Liver (tissue), 8 donors: ENCODE measurements at regions not wholly inside any gene's neighbourhood (a gene's known extent, or its start where the extent isn't known, plus 50 kb on each side); places are given as distances from the start of the nearest gene placed in this dataset.

Experiments used
- DNase-seq: peaks from one replicate; pipeline ENCODE4 v3.0.0-alpha.2; 2017; ENCODE audit warnings: low spot score
- H3K27ac ChIP-seq, 2 donors: one replicate each; pipeline ENCODE4 v1.7.0; 2013; ENCODE audit warnings: inconsistent platforms in 2 of 2, low read length in 2 of 2, control low read depth in 1 of 2, low read depth in 1 of 2, mild to moderate bottlenecking in 1 of 2
- H3K27me3 ChIP-seq, 4 donors: one replicate each; pipeline versions ENCODE4 v1.6.1 to v1.7.0; 2013; ENCODE audit warnings: low read length in 3 of 4, inconsistent platforms in 1 of 4, mild to moderate bottlenecking in 1 of 4, moderate library complexity in 1 of 4; ENCODE audit not compliant: control insufficient read depth in 4 of 4, insufficient read depth in 4 of 4
- H3K36me3 ChIP-seq, 4 donors: one replicate each; pipeline versions ENCODE4 v1.6.1 to v1.7.0; 2013; ENCODE audit warnings: low read length in 3 of 4, mild to moderate bottlenecking in 3 of 4, low read depth in 1 of 4, moderate library complexity in 1 of 4; ENCODE audit not compliant: control insufficient read depth in 4 of 4, insufficient read depth in 3 of 4
- H3K4me1 ChIP-seq, 4 donors: one replicate each; pipeline versions ENCODE4 v1.6.1 to v1.7.0; 2013; ENCODE audit warnings: low read length in 3 of 4, mild to moderate bottlenecking in 3 of 4, moderate library complexity in 1 of 4; ENCODE audit not compliant: control insufficient read depth in 4 of 4, insufficient read depth in 4 of 4
- H3K4me3 ChIP-seq, 3 donors: one replicate each; pipeline versions ENCODE4 v1.6.1 to v1.7.0; 2013; ENCODE audit warnings: low read length in 3 of 3, control low read depth in 1 of 3, low read depth in 1 of 3, mild to moderate bottlenecking in 1 of 3
- H3K9ac ChIP-seq, 2 donors: one replicate each; pipeline ENCODE4 v1.7.0; 2013; ENCODE audit warnings: low read length in 2 of 2, mild to moderate bottlenecking in 2 of 2, moderate library complexity in 2 of 2, control low read depth in 1 of 2, low read depth in 1 of 2
- H3K9me3 ChIP-seq, 4 donors: one replicate each; pipeline versions ENCODE4 v1.6.1 to v1.7.0; 2013; ENCODE audit warnings: low read length in 3 of 4; ENCODE audit not compliant: control insufficient read depth in 4 of 4
- ATF3 ChIP-seq: IDR thresholded peaks from 2 replicates; pipeline ENCODE4 v1.6.1; 2016; ENCODE audit warnings: antibody characterized with exemption
- CTCF ChIP-seq: fragments of 150-350 bp; IDR thresholded peaks from 2 replicates; pipeline ENCODE4 v1.5.1; 2017; ENCODE audit warnings: improper control_type of control experiment, low read depth, low read length; ENCODE audit not compliant: missing input control
- EGR1 ChIP-seq, 2 donors: IDR thresholded peaks; 2 replicates each; pipeline ENCODE4 v1.6.1; 2016 to 2018; ENCODE audit warnings: antibody characterized with exemption in 2 of 2, low read depth in 2 of 2
- FOXA1 ChIP-seq: IDR thresholded peaks from 2 replicates; pipeline ENCODE4 v1.6.1; 2016; ENCODE audit warnings: antibody characterized with exemption
- FOXA2 ChIP-seq: IDR thresholded peaks from 2 replicates; pipeline ENCODE4 v1.6.1; 2016; ENCODE audit warnings: antibody characterized with exemption
- GABPA ChIP-seq, 2 donors: IDR thresholded peaks in 1 of 2; conservative IDR thresholded peaks in 1 of 2; 2 replicates each; pipeline ENCODE4 v1.6.1; 2016; ENCODE audit warnings: antibody characterized with exemption in 2 of 2, mild to moderate bottlenecking in 1 of 2, moderate library complexity in 1 of 2
- HNF4A ChIP-seq, 2 donors: conservative IDR thresholded peaks; 2 replicates each; pipeline ENCODE4 v1.6.1; 2016; ENCODE audit warnings: antibody characterized with exemption in 2 of 2, mild to moderate bottlenecking in 2 of 2
- HNF4G ChIP-seq: IDR thresholded peaks from 2 replicates; pipeline ENCODE4 v1.6.1; 2016; ENCODE audit warnings: antibody characterized with exemption
- JUND ChIP-seq, 2 donors: IDR thresholded peaks; 2 replicates each; pipeline ENCODE4 v1.6.1; 2016; ENCODE audit warnings: antibody characterized with exemption in 2 of 2
- MAX ChIP-seq: IDR thresholded peaks from 2 replicates; pipeline ENCODE4 v1.6.1; 2016; ENCODE audit warnings: antibody characterized with exemption
- NR2F2 ChIP-seq: IDR thresholded peaks from 2 replicates; pipeline ENCODE4 v1.6.1; 2016; ENCODE audit warnings: antibody characterized with exemption
- RAD21 ChIP-seq, 2 donors: IDR thresholded peaks; 2 replicates each; pipeline ENCODE4 v1.6.1; 2016; ENCODE audit warnings: antibody characterized with exemption in 2 of 2, mild to moderate bottlenecking in 2 of 2
- REST ChIP-seq: IDR thresholded peaks from 2 replicates; pipeline ENCODE4 v1.6.1; 2016; ENCODE audit warnings: antibody characterized with exemption, mild to moderate bottlenecking
- RXRA ChIP-seq, 2 donors: IDR thresholded peaks; 2 replicates each; pipeline ENCODE4 v1.6.1; 2017 to 2018; ENCODE audit warnings: antibody characterized with exemption in 2 of 2, mild to moderate bottlenecking in 1 of 2
- SP1 ChIP-seq: IDR thresholded peaks from 2 replicates; pipeline ENCODE4 v1.6.1; 2018; ENCODE audit warnings: antibody characterized with exemption, mild to moderate bottlenecking
- TAF1 ChIP-seq: conservative IDR thresholded peaks from 2 replicates; pipeline ENCODE4 v1.6.1; 2016; ENCODE audit warnings: antibody characterized with exemption, mild to moderate bottlenecking
- YY1 ChIP-seq: IDR thresholded peaks from 2 replicates; pipeline ENCODE4 v1.6.1; 2016; ENCODE audit warnings: antibody characterized with exemption, mild to moderate bottlenecking
- ZBTB33 ChIP-seq: IDR thresholded peaks from 2 replicates; pipeline ENCODE4 v1.6.1; 2016; ENCODE audit warnings: antibody characterized with exemption
- WGBS: extraction: QIAGEN DNeasy Blood & Tissue Kit; methylation state at CpG from one replicate; pipeline ENCODE4 v1.1.7; 2013; 5-methylcytosine and 5-hydroxymethylcytosine counted together
- donor health status: healthy.
- donor health status: healthy.
- donor health status: healthy.
- donor health status: healthy.
- donor health status: healthy.

DNA sequence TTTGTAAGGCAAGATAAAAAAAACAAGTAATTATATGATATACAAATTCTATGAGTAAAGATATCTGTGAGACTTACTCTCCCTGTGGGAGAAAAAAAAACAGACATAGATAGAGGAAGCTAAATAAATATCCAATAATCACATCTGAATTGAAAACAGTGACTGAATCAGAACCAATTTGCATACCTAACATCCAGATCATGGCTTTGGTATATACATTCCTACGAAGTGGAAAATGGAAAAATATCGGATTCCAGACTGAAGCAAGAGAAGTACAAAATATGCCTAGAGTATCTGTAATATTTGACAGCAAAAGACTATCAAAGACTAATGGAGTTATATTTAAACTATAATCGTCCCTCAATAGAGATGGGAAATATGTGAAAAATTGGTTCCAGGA lies 1108.1 kb upstream of the CHAC2 start:
- Histone ChIP-seq H3K27me3 (no peaks in the 10 kb centered on the region), H3K36me3 (no peaks in the 10 kb centered on the region), H3K4me3 (no peak overlapping the region), H3K4me1 (no peaks in the 10 kb centered on the region), H3K27ac (no peak overlapping the region), H3K9ac (no peak overlapping the region), H3K9me3 (no peaks in the 10 kb centered on the region)
- 75% methylated on average over 3 of the region's 3 CpGs for WGBS
- no peak for DNase-seq
- TF ChIP-seq JUND (IDR thresholded peaks at IDR 0.05) (no peak), ATF3 (no peak), HNF4G (no peak), HNF4A (conservative IDR thresholded peaks at IDR 0.05) (no peak), CTCF (no peak), FOXA2 (no peak), SP1 (no peak), RXRA (IDR thresholded peaks at IDR 0.05) (no peak), REST (no peak), GABPA (IDR thresholded peaks at IDR 0.05 in 1 of 2, conservative IDR thresholded peaks at IDR 0.05 in 1 of 2) (no peak), ZBTB33 (no peak), MAX (no peak), NR2F2 (no peak), RAD21 (IDR thresholded peaks at IDR 0.05) (no peak), TAF1 (no peak), YY1 (no peak), EGR1 (IDR thresholded peaks at IDR 0.05; ENCODE audit: low read depth in 2 of 2) (no peak), FOXA1 (no peak)

DNA sequence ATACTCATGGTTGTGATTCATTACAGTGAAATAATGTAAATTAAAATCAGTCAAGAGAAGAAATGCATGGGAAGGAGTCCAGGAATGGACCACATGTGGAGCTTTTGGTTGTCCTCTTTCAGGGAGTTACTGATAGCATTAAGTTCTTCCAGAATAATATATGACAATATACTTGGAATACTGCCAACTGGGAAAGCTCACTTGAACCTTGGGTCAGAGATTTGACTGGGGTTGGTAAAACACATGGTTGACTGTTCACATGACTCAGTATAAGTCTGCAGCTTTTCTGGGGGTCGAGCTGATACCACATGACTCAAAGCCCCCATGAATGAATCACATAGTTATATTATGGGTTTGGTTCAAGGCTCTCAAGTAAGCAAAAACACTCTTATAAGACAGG lies 1109.0 kb upstream of the CHAC2 start:
- DNase-seq = no peak

More for the DNA sequence above, 1109.0 kb upstream of the CHAC2 start:
- Histone ChIP-seq H3K9ac (no peak overlapping the region), H3K4me3 (no peak overlapping the region), H3K36me3 (no peaks in the 10 kb centered on the region), H3K9me3 (no peaks in the 10 kb centered on the region), H3K27me3 (no peaks in the 10 kb centered on the region), H3K27ac (no peak overlapping the region), H3K4me1 (no peaks in the 10 kb centered on the region)
- TF ChIP-seq MAX = no peak
- no peak for TF ChIP-seq HNF4A (conservative IDR thresholded peaks at IDR 0.05)
- TF ChIP-seq EGR1 (IDR thresholded peaks at IDR 0.05; ENCODE audit: low read depth in 2 of 2) = no peak
- no peak for TF ChIP-seq FOXA1
- no peak for TF ChIP-seq ATF3
- TF ChIP-seq TAF1 = no peak
- WGBS = 13% methylated on average over 1 of the region's 1 CpG
